ENCODE measurements at regions not wholly inside any gene's neighbourhood (a gene's known extent, or its start where the extent isn't known, plus 50 kb on each side); places are given as distances from the start of the nearest gene placed in this dataset.

- intact Hi-C loops (cut with DNase I, micrococcal nuclease): no loop called here
- Mint-ChIP-seq H3K27me3 (peaks cover 3% of the 10 kb centered on the region), H3K9me3 (ENCODE audit: low read depth) (no peaks in the 10 kb centered on the region), H3K27ac (no peak overlapping the region), H3K4me1 (no peaks in the 10 kb centered on the region), H3K36me3 (ENCODE audit: low read depth) (no peaks in the 10 kb centered on the region), H3K4me3 (no peak overlapping the region)
- CTCF ChIA-PET: no interaction called here
- POLR2A ChIA-PET: no interaction called here
- ATAC-seq (no peak), DNase-seq (no peak)
These were observed 276.7 kb upstream of the C11orf87 start for GRCh38 chr11:109145287-109145686.

GRCh38 chr11:109147726-109148125 lies 274.3 kb upstream of the C11orf87 start:
- intact Hi-C loops (cut with DNase I, micrococcal nuclease): no loop called here
- Mint-ChIP-seq H3K4me1 (no peaks in the 10 kb centered on the region), H3K9me3 (ENCODE audit: low read depth) (peaks cover 2% of the 10 kb centered on the region), H3K4me3 (no peak overlapping the region), H3K27ac (no peak overlapping the region), H3K27me3 (peaks cover 4% of the 10 kb centered on the region), H3K36me3 (ENCODE audit: low read depth) (no peaks in the 10 kb centered on the region)
- ChIA-PET CTCF (no interaction called here), POLR2A (no interaction called here)
- ATAC-seq: no peak
- no peak for DNase-seq

- no peak for ATAC-seq
- H3K4me3 Mint-ChIP-seq: no peak overlapping the region
- no peaks in the 10 kb centered on the region for H3K4me1 Mint-ChIP-seq
- no peak for DNase-seq
- H3K9me3 Mint-ChIP-seq (ENCODE audit: low read depth): peaks cover 3% of the 10 kb centered on the region
- intact Hi-C loops (cut with DNase I, micrococcal nuclease): no loop called here
- ChIA-PET POLR2A (no interaction called here), CTCF (no interaction called here)
- H3K36me3 Mint-ChIP-seq (ENCODE audit: low read depth): no peaks in the 10 kb centered on the region
- H3K27me3 Mint-ChIP-seq: peaks cover 3% of the 10 kb centered on the region
- no peak overlapping the region for H3K27ac Mint-ChIP-seq
These were observed 273.3 kb upstream of the C11orf87 start for GRCh38 chr11:109148669-109149068.

GRCh38 chr11:109150581-109150980 lies 271.4 kb upstream of the C11orf87 start:
- Mint-ChIP-seq H3K4me3 (no peak overlapping the region), H3K27me3 (peaks cover 3% of the 10 kb centered on the region), H3K9me3 (ENCODE audit: low read depth) (peaks cover 3% of the 10 kb centered on the region), H3K27ac (no peak overlapping the region), H3K36me3 (ENCODE audit: low read depth) (no peaks in the 10 kb centered on the region), H3K4me1 (peaks cover 2% of the 10 kb centered on the region)
- intact Hi-C loops (cut with DNase I, micrococcal nuclease): no loop called here
- ATAC-seq (no peak), DNase-seq (no peak)
- POLR2A ChIA-PET: no interaction called here
- CTCF ChIA-PET: no interaction called here

GRCh38 chr11:109153836-109154235 lies 268.2 kb upstream of the C11orf87 start:
- ChIA-PET CTCF (no interaction called here), POLR2A (no interaction called here)
- H3K27ac Mint-ChIP-seq: no peak overlapping the region
- DNase-seq (no peak), ATAC-seq (no peak)
- no peaks in the 10 kb centered on the region for H3K36me3 Mint-ChIP-seq (ENCODE audit: low read depth)
- H3K4me3 Mint-ChIP-seq: no peak overlapping the region
- H3K4me1 Mint-ChIP-seq: peaks cover 2% of the 10 kb centered on the region
- peaks cover 3% of the 10 kb centered on the region for H3K27me3 Mint-ChIP-seq
- peaks cover 7% of the 10 kb centered on the region for H3K9me3 Mint-ChIP-seq (ENCODE audit: low read depth)
- intact Hi-C loops (cut with DNase I, micrococcal nuclease): no loop called here

- ATAC-seq (no peak), DNase-seq (no peak)
- intact Hi-C loops (cut with DNase I, micrococcal nuclease): no loop called here
- Mint-ChIP-seq H3K27ac (no peak overlapping the region), H3K4me1 (peaks cover 2% of the 10 kb centered on the region), H3K36me3 (ENCODE audit: low read depth) (no peaks in the 10 kb centered on the region), H3K9me3 (ENCODE audit: low read depth) (peaks cover 7% of the 10 kb centered on the region), H3K4me3 (no peak overlapping the region), H3K27me3 (peaks cover 3% of the 10 kb centered on the region)
- ChIA-PET CTCF (interaction anchor here (0.5 kb wide), 1 partner anchor 695 kb away, joined by 3 read pairs; no protein-coding TSS in a partner anchor), POLR2A (no interaction called here)
These were observed 266.7 kb upstream of the C11orf87 start for GRCh38 chr11:109155291-109155690.

- CTCF ChIA-PET: no interaction called here
- H3K9me3 Mint-ChIP-seq (ENCODE audit: low read depth): no peaks in the 10 kb centered on the region
These were observed 257.0 kb upstream of the C11orf87 start for GRCh38 chr11:109165035-109165434.

GRCh38 chr11:109166441-109166840 lies 255.5 kb upstream of the C11orf87 start:
- ChIA-PET POLR2A (no interaction called here), CTCF (interaction anchor here (0.5 kb wide), 1 partner anchor 324 kb away, joined by 3 read pairs; no protein-coding TSS in a partner anchor)
- Mint-ChIP-seq H3K27me3 (no peaks in the 10 kb centered on the region), H3K4me3 (no peak overlapping the region), H3K4me1 (no peaks in the 10 kb centered on the region), H3K36me3 (ENCODE audit: low read depth) (no peaks in the 10 kb centered on the region), H3K9me3 (ENCODE audit: low read depth) (no peaks in the 10 kb centered on the region), H3K27ac (no peak overlapping the region)
- intact Hi-C loops (cut with DNase I, micrococcal nuclease): no loop called here
- ATAC-seq: no peak
- DNase-seq: no peak

More at GRCh38 chr11:109165035-109165434, 257.0 kb upstream of the C11orf87 start:
- no peaks in the 10 kb centered on the region for H3K36me3 Mint-ChIP-seq (ENCODE audit: low read depth)
- no peak overlapping the region for H3K4me3 Mint-ChIP-seq
- ATAC-seq (no peak), DNase-seq (no peak)
- intact Hi-C loops (cut with DNase I, micrococcal nuclease): no loop called here
- H3K27ac Mint-ChIP-seq: no peak overlapping the region
- POLR2A ChIA-PET: no interaction called here
- H3K27me3 Mint-ChIP-seq: no peaks in the 10 kb centered on the region
- H3K4me1 Mint-ChIP-seq: no peaks in the 10 kb centered on the region

GRCh38 chr11:109173504-109173903 lies 248.5 kb upstream of the C11orf87 start:
- H3K4me3 Mint-ChIP-seq: no peak overlapping the region
- H3K36me3 Mint-ChIP-seq (ENCODE audit: low read depth): no peaks in the 10 kb centered on the region
- ChIA-PET CTCF (no interaction called here), POLR2A (no interaction called here)
- ATAC-seq (no peak), DNase-seq (no peak)
- H3K4me1 Mint-ChIP-seq: no peaks in the 10 kb centered on the region
- no peak overlapping the region for H3K27ac Mint-ChIP-seq
- H3K27me3 Mint-ChIP-seq: no peaks in the 10 kb centered on the region
- intact Hi-C loops (cut with DNase I, micrococcal nuclease): no loop called here
- H3K9me3 Mint-ChIP-seq (ENCODE audit: low read depth): no peaks in the 10 kb centered on the region

GRCh38 chr11:109184376-109184775 lies 237.6 kb upstream of the C11orf87 start:
- Mint-ChIP-seq H3K27me3 (no peaks in the 10 kb centered on the region), H3K27ac (no peak overlapping the region), H3K4me1 (no peaks in the 10 kb centered on the region), H3K36me3 (ENCODE audit: low read depth) (no peaks in the 10 kb centered on the region), H3K4me3 (no peak overlapping the region), H3K9me3 (ENCODE audit: low read depth) (peaks cover 2% of the 10 kb centered on the region)
- ChIA-PET POLR2A (no interaction called here), CTCF (no interaction called here)
- ATAC-seq: no peak
- DNase-seq: no peak
- intact Hi-C loops (cut with DNase I, micrococcal nuclease): loop anchor here in 1 of 2 experiments (10.0 kb wide), 1 partner anchor 60 kb away; no protein-coding TSS in a partner anchor

GRCh38 chr11:109192864-109193263 lies 229.1 kb upstream of the C11orf87 start:
- H3K4me3 Mint-ChIP-seq: no peak overlapping the region
- no peak overlapping the region for H3K27ac Mint-ChIP-seq
- DNase-seq (no peak), ATAC-seq (no peak)
- H3K36me3 Mint-ChIP-seq (ENCODE audit: low read depth): no peaks in the 10 kb centered on the region
- H3K9me3 Mint-ChIP-seq (ENCODE audit: low read depth): no peaks in the 10 kb centered on the region
- ChIA-PET CTCF (no interaction called here), POLR2A (no interaction called here)
- intact Hi-C loops (cut with DNase I, micrococcal nuclease): no loop called here
- H3K4me1 Mint-ChIP-seq: no peaks in the 10 kb centered on the region
- no peaks in the 10 kb centered on the region for H3K27me3 Mint-ChIP-seq

- CTCF ChIA-PET: no interaction called here
- H3K4me3 Mint-ChIP-seq: no peak overlapping the region
- H3K27me3 Mint-ChIP-seq: no peaks in the 10 kb centered on the region
- H3K27ac Mint-ChIP-seq: no peak overlapping the region
- ATAC-seq (no peak), DNase-seq (no peak)
- intact Hi-C loops (cut with DNase I, micrococcal nuclease): no loop called here
- no peaks in the 10 kb centered on the region for H3K9me3 Mint-ChIP-seq (ENCODE audit: low read depth)
- H3K36me3 Mint-ChIP-seq (ENCODE audit: low read depth): no peaks in the 10 kb centered on the region
- POLR2A ChIA-PET: no interaction called here
- no peaks in the 10 kb centered on the region for H3K4me1 Mint-ChIP-seq
These were observed 228.1 kb upstream of the C11orf87 start for GRCh38 chr11:109193880-109194279.

- no peaks in the 10 kb centered on the region for H3K36me3 Mint-ChIP-seq (ENCODE audit: low read depth)
- intact Hi-C loops (cut with DNase I, micrococcal nuclease): no loop called here
- no peak overlapping the region for H3K4me3 Mint-ChIP-seq
- ChIA-PET CTCF (interaction anchor here (1.3 kb wide), 1 partner anchor 21 kb away, joined by 3 read pairs; no protein-coding TSS in a partner anchor), POLR2A (no interaction called here)
- ATAC-seq: no peak
- H3K27me3 Mint-ChIP-seq: no peaks in the 10 kb centered on the region
- no peak for DNase-seq
- no peaks in the 10 kb centered on the region for H3K9me3 Mint-ChIP-seq (ENCODE audit: low read depth)
- no peak overlapping the region for H3K27ac Mint-ChIP-seq
- no peaks in the 10 kb centered on the region for H3K4me1 Mint-ChIP-seq
These were observed 226.0 kb upstream of the C11orf87 start for GRCh38 chr11:109196016-109196415.

All from activated CD4-positive, alpha-beta T cell treated with anti-CD3 and anti-CD28 coated beads for 36 hours (primary cell).